Loucy (cell line): ENCODE measurements at regions not wholly inside any gene's neighbourhood (a gene's known extent, or its start where the extent isn't known, plus 50 kb on each side); places are given as distances from the start of the nearest gene placed in this dataset.

Source experiments
- H2AFZ ChIP-seq: fragments of 200-600 bp; sonication (generic); 2 replicates; pipeline ENCODE4 v1.6.0; 2016; ENCODE audit warnings: antibody characterized with exemption, mild to moderate bottlenecking, low read length, moderate library complexity
- H3F3A ChIP-seq: fragments of 200-600 bp; 2 replicates; pipeline ENCODE4 v1.6.0; 2016; ENCODE audit warnings: antibody characterized with exemption, low read depth, mild to moderate bottlenecking
- H3K27me3 ChIP-seq: fragments of 200-600 bp; sonication (generic); 2 replicates; pipeline ENCODE4 v1.6.1; 2014; ENCODE audit warnings: low read length, mild to moderate bottlenecking; ENCODE audit not compliant: insufficient read depth, poor library complexity, severe bottlenecking
- H3K36me3 ChIP-seq: fragments of 200-600 bp; sonication (generic); 2 replicates; pipeline ENCODE4 v1.6.1; 2016; ENCODE audit warnings: low read length; ENCODE audit not compliant: insufficient read depth
- H3K4me1 ChIP-seq: fragments of 200-600 bp; sonication (generic); 2 replicates; pipeline ENCODE4 v1.5.1; 2014; ENCODE audit warnings: low read length, mild to moderate bottlenecking; ENCODE audit not compliant: insufficient read depth, poor library complexity, severe bottlenecking
- H3K4me2 ChIP-seq: fragments of 200-600 bp; sonication (generic); 2 replicates; pipeline ENCODE4 v1.6.0; 2014; ENCODE audit warnings: antibody characterized with exemption, low read length, low read depth, mild to moderate bottlenecking; ENCODE audit not compliant: poor library complexity, severe bottlenecking
- H3K4me3 ChIP-seq: fragments of 200-600 bp; sonication (generic); 2 replicates; pipeline ENCODE4 v1.5.1; 2014; ENCODE audit warnings: low read length, mild to moderate bottlenecking, mixed read lengths; ENCODE audit not compliant: poor library complexity, severe bottlenecking
- H3K79me2 ChIP-seq: fragments of 200-600 bp; sonication (generic); 2 replicates; pipeline ENCODE4 v1.6.1; 2014; ENCODE audit warnings: low read length; ENCODE audit not compliant: insufficient read depth
- H3K9ac ChIP-seq: fragments of 200-600 bp; sonication (generic); 2 replicates; pipeline ENCODE4 v1.6.0; 2014; ENCODE audit warnings: mild to moderate bottlenecking, low read depth, low read length, moderate library complexity; ENCODE audit not compliant: poor library complexity, severe bottlenecking
- H3K9me2 ChIP-seq: fragments of 200-600 bp; sonication (generic); replicated peaks from 2 replicates; pipeline ENCODE4 v1.6.1; 2016; ENCODE audit warnings: low read depth, low read length, mixed read lengths
- H3K9me3 ChIP-seq: fragments of 200-600 bp; sonication (generic); 2 replicates; pipeline ENCODE4 v1.6.1; 2014; ENCODE audit warnings: mild to moderate bottlenecking, antibody characterized with exemption, low read length, low read depth; ENCODE audit not compliant: insufficient read depth
- H4K20me1 ChIP-seq: fragments of 200-600 bp; sonication (generic); 2 replicates; pipeline ENCODE4 v1.6.0; 2014; ENCODE audit warnings: antibody characterized with exemption, low read length, mild to moderate bottlenecking; ENCODE audit not compliant: insufficient read depth, poor library complexity, severe bottlenecking
- EZH2phosphoT487 ChIP-seq: fragments of 200-600 bp; IDR thresholded peaks from 2 replicates; pipeline ENCODE4 v1.6.1; 2018; ENCODE audit warnings: antibody characterized with exemption, mild to moderate bottlenecking, moderate library complexity, borderline replicate concordance
- TF ChIP-seq, protein P1 (sequence below): fragments of 200-600 bp; sonication (generic); conservative IDR thresholded peaks from 2 replicates; pipeline ENCODE4 v1.5.1; 2014; ENCODE audit warnings: mild to moderate bottlenecking, antibody characterized with exemption, low read length

DNA sequence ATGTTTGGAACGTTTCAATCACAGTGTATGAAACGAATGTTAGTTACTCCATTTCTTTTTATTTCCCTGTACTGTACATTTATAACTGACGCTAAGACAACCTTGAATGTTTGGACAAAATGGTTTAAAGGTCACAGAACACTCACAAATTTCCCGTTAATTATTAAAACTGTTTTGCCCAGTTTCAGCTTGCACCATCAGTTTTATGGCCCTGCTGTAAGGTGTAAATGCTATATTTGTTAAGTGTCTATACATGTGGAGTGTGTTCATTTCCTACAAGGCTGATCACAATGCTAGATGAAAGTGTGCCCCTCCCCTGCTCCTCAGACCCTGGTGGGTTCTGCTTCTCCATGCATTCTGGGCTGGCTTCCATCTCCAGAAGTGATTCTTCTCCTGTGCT, 57.9 kb upstream of the ETS2 start:
- H2AFZ ChIP-seq: no peak overlapping the region
- no peaks in the 10 kb centered on the region for H3K9me3 ChIP-seq
- no peaks in the 10 kb centered on the region for H3K36me3 ChIP-seq
- H4K20me1 ChIP-seq: no peaks in the 10 kb centered on the region
- no peaks in the 10 kb centered on the region for H3F3A ChIP-seq
- H3K9me2 ChIP-seq: no peaks in the 10 kb centered on the region
- no peaks in the 10 kb centered on the region for H3K27me3 ChIP-seq
- no peak overlapping the region for H3K4me2 ChIP-seq
- H3K4me3 ChIP-seq: no peak overlapping the region
- no peaks in the 10 kb centered on the region for H3K4me1 ChIP-seq
- H3K9ac ChIP-seq: no peak overlapping the region
- H3K79me2 ChIP-seq: no peaks in the 10 kb centered on the region
- TF ChIP-seq, protein P1, sequence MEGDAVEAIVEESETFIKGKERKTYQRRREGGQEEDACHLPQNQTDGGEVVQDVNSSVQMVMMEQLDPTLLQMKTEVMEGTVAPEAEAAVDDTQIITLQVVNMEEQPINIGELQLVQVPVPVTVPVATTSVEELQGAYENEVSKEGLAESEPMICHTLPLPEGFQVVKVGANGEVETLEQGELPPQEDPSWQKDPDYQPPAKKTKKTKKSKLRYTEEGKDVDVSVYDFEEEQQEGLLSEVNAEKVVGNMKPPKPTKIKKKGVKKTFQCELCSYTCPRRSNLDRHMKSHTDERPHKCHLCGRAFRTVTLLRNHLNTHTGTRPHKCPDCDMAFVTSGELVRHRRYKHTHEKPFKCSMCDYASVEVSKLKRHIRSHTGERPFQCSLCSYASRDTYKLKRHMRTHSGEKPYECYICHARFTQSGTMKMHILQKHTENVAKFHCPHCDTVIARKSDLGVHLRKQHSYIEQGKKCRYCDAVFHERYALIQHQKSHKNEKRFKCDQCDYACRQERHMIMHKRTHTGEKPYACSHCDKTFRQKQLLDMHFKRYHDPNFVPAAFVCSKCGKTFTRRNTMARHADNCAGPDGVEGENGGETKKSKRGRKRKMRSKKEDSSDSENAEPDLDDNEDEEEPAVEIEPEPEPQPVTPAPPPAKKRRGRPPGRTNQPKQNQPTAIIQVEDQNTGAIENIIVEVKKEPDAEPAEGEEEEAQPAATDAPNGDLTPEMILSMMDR: no peak
- no peak for TF ChIP-seq EZH2phosphoT487

DNA sequence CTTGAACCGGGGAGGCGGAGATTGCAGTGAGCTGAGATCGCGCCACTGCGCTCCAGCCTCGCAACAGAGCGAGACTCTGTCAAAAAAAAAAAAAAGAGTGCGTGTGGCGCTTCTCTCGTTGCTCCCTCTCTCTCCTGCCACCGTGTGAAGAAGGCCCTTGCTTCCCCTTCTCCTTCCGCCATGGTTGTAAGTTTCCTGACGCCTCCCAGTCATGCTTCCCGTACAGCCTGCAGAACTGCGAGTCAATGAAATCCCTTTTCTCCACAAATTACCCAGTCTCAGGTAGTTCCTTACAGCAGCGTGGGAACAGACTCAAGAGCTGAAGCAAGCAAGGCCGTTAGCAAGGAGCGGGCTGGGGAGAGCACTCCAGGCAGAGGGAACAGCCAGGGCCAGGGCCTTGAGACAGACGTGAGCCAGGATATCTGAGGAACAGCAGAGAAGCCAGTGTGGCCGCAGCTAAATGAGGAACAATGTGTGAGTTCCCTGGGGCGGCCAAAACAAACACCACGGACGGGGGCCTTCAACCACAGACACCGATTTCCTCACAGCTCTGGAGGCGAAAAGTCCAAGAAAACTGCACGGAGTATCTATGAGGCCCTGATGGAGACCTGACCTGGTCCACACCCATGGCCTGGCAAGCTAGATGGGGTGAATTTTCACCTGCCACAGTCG, 54.2 kb upstream of the ETS2 start:
- Histone ChIP-seq H3K79me2 (no peaks in the 10 kb centered on the region), H3K4me3 (no peak overlapping the region), H3F3A (no peaks in the 10 kb centered on the region; the same call in 1 of the 2 replicates), H3K9me3 (no peaks in the 10 kb centered on the region), H2AFZ (no peak overlapping the region), H3K4me2 (no peak overlapping the region), H3K27me3 (no peaks in the 10 kb centered on the region), H4K20me1 (no peaks in the 10 kb centered on the region), H3K9ac (no peak overlapping the region), H3K36me3 (no peaks in the 10 kb centered on the region), H3K4me1 (peaks cover 17% of the 10 kb centered on the region), H3K9me2 (no peaks in the 10 kb centered on the region)
- TF ChIP-seq EZH2phosphoT487: no peak
- TF ChIP-seq, protein P1: no peak

DNA sequence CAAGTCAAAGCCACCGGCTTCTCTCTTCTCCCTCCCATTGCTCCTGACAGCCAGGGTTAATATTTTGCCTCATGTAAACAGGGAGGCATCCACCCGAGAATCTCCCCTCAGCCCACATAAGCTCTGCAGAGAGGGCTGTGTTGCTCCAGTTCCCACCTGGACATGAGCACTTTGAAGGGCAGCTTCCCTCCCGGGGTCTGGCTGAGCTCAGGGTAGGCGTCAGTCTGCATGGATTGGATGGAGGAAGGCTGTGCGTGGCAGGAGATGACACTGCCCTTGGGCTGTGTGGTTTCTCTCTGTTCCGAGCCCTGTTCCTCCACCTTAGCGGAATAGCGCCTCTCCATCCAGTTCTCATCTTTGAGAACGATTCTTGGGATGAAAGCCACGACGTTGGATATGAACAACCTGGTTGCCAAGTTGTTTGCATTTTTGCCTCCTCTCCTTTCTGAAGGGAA, 53.7 kb upstream of the ETS2 start:
- H3K4me3 ChIP-seq: no peak overlapping the region
- no peaks in the 10 kb centered on the region; the same call in 1 of the 2 replicates for H3F3A ChIP-seq
- TF ChIP-seq, protein P1: no peak
- TF ChIP-seq EZH2phosphoT487: no peak
- H3K4me1 ChIP-seq: peaks cover 17% of the 10 kb centered on the region
- no peak overlapping the region for H3K4me2 ChIP-seq
- H3K79me2 ChIP-seq: no peaks in the 10 kb centered on the region
- H2AFZ ChIP-seq: no peak overlapping the region
- H3K9me2 ChIP-seq: no peaks in the 10 kb centered on the region
- no peaks in the 10 kb centered on the region for H3K36me3 ChIP-seq
- H3K27me3 ChIP-seq: no peaks in the 10 kb centered on the region
- H3K9me3 ChIP-seq: no peaks in the 10 kb centered on the region
- no peak overlapping the region for H3K9ac ChIP-seq
- no peaks in the 10 kb centered on the region for H4K20me1 ChIP-seq
